ENCODE measurements at regions not wholly inside any gene's neighbourhood (a gene's known extent, or its start where the extent isn't known, plus 50 kb on each side); places are given as distances from the start of the nearest gene placed in this dataset.
"Not testable (repeated sequence)": the region's sequence is repeated elsewhere in the genome, so short reads cannot be mapped to it uniquely, and the experiment has no call there.

DNA sequence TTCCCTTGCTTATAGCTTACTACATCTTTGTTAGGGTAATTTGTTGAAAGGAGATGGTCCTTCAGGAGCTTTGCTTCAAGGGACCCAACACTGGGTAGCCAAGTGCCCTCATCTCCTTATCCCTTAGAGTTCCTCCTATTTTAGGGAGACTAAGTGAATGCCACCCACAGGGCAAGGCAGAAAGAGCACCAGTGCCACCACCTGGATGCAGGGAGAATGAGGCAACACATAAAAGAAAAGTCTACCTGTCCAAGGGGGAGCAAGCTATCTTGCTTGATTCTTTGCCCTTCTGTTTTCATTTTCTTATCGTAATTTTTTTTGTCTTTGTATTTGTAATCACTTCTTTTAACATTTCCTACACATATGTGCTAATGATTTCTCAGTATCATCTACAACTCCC is 205.5 kb downstream of the NPR3 start:
- ChIA-PET POLR2A (no interaction called here), CTCF (no interaction called here)
- Mint-ChIP-seq H3K9me3 (peaks cover 7% of the 10 kb centered on the region), H3K27me3 (no peaks in the 10 kb centered on the region), H3K4me3 (no peak overlapping the region), H3K27ac (no peak overlapping the region), H3K4me1 (ENCODE audit: low read depth) (no peaks in the 10 kb centered on the region), H3K36me3 (ENCODE audit: low read depth) (no peaks in the 10 kb centered on the region)
- no peaks in the 10 kb centered on the region for H3K36me3 ChIP-seq (ENCODE audit: insufficient read depth, low read length)
- TF ChIP-seq, protein P1, sequence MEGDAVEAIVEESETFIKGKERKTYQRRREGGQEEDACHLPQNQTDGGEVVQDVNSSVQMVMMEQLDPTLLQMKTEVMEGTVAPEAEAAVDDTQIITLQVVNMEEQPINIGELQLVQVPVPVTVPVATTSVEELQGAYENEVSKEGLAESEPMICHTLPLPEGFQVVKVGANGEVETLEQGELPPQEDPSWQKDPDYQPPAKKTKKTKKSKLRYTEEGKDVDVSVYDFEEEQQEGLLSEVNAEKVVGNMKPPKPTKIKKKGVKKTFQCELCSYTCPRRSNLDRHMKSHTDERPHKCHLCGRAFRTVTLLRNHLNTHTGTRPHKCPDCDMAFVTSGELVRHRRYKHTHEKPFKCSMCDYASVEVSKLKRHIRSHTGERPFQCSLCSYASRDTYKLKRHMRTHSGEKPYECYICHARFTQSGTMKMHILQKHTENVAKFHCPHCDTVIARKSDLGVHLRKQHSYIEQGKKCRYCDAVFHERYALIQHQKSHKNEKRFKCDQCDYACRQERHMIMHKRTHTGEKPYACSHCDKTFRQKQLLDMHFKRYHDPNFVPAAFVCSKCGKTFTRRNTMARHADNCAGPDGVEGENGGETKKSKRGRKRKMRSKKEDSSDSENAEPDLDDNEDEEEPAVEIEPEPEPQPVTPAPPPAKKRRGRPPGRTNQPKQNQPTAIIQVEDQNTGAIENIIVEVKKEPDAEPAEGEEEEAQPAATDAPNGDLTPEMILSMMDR (IDR thresholded peaks at IDR 0.05) = no peak
- intact Hi-C loops (cut with DNase I, micrococcal nuclease) = no loop called here
- no peak overlapping the region for H3K4me3 ChIP-seq (ENCODE audit: low read length)
- H3K27ac ChIP-seq (ENCODE audit: low read depth in 1 of 2, low read length in 2 of 2) = no peak overlapping the region
- H3K9me3 ChIP-seq (ENCODE audit: control insufficient read depth in 1 of 2, insufficient read depth in 1 of 2, low read length in 2 of 2) = peaks cover 0 to 3% of the 10 kb centered on the region in 2 experiments
- H3K27me3 ChIP-seq (ENCODE audit: control insufficient read depth in 1 of 2, insufficient read depth in 2 of 2, low read length in 2 of 2) = no peaks in the 10 kb centered on the region
- H3K4me1 ChIP-seq (ENCODE audit: insufficient read depth, low read length) = no peaks in the 10 kb centered on the region
- DNase-seq = no peak
- ATAC-seq (ENCODE audit: poor library complexity) = no peak

DNA sequence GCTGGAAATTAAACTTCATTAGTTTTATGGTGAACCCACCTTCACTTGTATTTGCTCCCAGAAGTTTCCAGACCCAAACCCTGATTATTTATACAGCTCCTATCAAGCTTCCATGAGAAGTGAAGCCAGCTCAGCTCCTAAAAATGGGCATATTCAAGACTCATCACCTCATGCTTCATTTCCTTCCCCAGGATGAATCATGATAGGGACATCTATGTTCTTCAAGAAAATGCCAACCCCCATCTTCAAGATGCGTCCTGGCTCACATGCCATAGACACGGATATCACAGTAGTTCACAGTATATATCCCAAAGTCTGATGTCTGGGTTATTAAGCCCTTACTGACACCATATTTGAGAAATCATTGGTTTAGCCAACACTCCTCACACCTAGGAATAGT is 217.6 kb downstream of the NPR3 start:
- Histone ChIP-seq H3K27ac (ENCODE audit: low read depth in 1 of 2, low read length in 2 of 2) (no peak overlapping the region), H3K4me1 (ENCODE audit: insufficient read depth, low read length) (no peaks in the 10 kb centered on the region), H3K4me3 (ENCODE audit: low read length) (no peak overlapping the region), H3K27me3 (ENCODE audit: control insufficient read depth in 1 of 2, insufficient read depth in 2 of 2, low read length in 2 of 2) (no peaks in the 10 kb centered on the region), H3K36me3 (ENCODE audit: insufficient read depth, low read length) (no peaks in the 10 kb centered on the region), H3K9me3 (ENCODE audit: control insufficient read depth in 1 of 2, insufficient read depth in 1 of 2, low read length in 2 of 2) (peaks cover 0 to 2% of the 10 kb centered on the region in 2 experiments)
- ChIA-PET CTCF (no interaction called here), POLR2A (no interaction called here)
- Mint-ChIP-seq H3K27me3 (no peaks in the 10 kb centered on the region), H3K27ac (no peak overlapping the region), H3K4me1 (ENCODE audit: low read depth) (no peaks in the 10 kb centered on the region), H3K36me3 (ENCODE audit: low read depth) (no peaks in the 10 kb centered on the region), H3K4me3 (no peak overlapping the region), H3K9me3 (no peaks in the 10 kb centered on the region)
- intact Hi-C loops (cut with DNase I, micrococcal nuclease) = no loop called here
- DNase-seq = no peak
- TF ChIP-seq, protein P1 (IDR thresholded peaks at IDR 0.05) = no peak
- ATAC-seq (ENCODE audit: poor library complexity) = no peak

DNA sequence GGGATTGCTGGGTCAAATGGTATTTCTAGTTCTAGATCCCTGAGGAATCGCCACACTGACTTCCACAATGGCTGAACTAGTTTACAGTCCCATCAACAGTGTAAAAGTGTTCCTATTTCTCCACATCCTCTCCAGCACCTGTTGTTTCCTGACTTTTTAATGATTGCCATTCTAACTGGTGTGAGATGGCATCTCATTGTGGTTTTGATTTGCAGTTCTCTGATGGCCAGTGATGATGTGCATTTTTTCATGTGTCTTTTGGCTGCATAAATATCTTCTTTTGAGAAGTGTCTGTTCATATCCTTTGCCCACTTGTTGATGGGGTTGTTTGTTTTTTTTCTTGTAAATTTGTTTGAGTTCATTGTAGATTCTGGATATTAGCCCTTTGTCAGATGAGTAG is 220.3 kb downstream of the NPR3 start:
- H3K9me3 ChIP-seq (ENCODE audit: control insufficient read depth in 1 of 2, insufficient read depth in 1 of 2, low read length in 2 of 2); POLR2A ChIA-PET; H3K9me3 Mint-ChIP-seq; H3K4me1 ChIP-seq (ENCODE audit: insufficient read depth, low read length); H3K4me3 ChIP-seq (ENCODE audit: low read length); H3K27me3 ChIP-seq (ENCODE audit: control insufficient read depth in 1 of 2, insufficient read depth in 2 of 2, low read length in 2 of 2); DNase-seq; H3K36me3 Mint-ChIP-seq (ENCODE audit: low read depth); H3K4me3 Mint-ChIP-seq; H3K27ac Mint-ChIP-seq; ATAC-seq (ENCODE audit: poor library complexity); H3K27ac ChIP-seq (ENCODE audit: low read depth in 1 of 2, low read length in 2 of 2); H3K36me3 ChIP-seq (ENCODE audit: insufficient read depth, low read length); intact Hi-C loops (cut with DNase I, micrococcal nuclease); H3K27me3 Mint-ChIP-seq; CTCF ChIA-PET; H3K4me1 Mint-ChIP-seq (ENCODE audit: low read depth): not testable (repeated sequence)

DNA sequence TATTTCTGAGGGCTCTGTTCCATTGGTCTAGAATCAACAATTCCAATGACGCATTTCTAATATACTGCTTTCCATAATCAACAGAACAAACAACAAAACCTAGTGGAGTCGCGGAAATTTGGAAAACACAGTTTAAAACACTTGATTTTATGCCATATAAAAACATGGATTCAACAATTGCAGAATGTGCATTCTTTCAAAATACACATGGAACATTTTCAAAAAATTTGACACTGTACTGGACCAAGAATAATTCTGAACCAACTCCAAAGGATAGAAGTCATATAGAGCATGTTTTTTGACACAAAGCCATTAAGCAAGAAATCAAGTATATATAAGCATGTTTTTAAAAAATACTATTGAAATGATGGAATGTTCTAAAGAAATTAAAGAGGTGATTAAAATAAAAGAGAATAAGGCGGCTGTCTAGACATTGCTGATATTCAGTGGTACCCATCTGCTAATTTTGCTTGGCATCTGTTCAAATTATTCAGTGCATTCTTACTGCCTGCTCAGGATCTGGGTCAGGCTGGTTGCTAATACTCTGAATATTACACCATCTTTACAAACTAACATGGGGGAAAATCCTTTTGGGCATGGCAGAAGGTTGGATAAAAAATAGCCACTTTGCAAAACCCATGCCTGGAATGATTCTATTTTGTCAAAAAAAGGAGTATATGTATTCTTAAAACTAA is 221.3 kb downstream of the NPR3 start:
- Histone ChIP-seq H3K9me3 (ENCODE audit: control insufficient read depth in 1 of 2, insufficient read depth in 1 of 2, low read length in 2 of 2) (peaks cover 0 to 10% of the 10 kb centered on the region in 2 experiments), H3K36me3 (ENCODE audit: insufficient read depth, low read length) (no peaks in the 10 kb centered on the region), H3K4me1 (ENCODE audit: insufficient read depth, low read length) (no peaks in the 10 kb centered on the region), H3K27me3 (ENCODE audit: control insufficient read depth in 1 of 2, insufficient read depth in 2 of 2, low read length in 2 of 2) (no peaks in the 10 kb centered on the region), H3K27ac (ENCODE audit: low read depth in 1 of 2, low read length in 2 of 2) (no peak overlapping the region), H3K4me3 (ENCODE audit: low read length) (no peak overlapping the region)
- Mint-ChIP-seq H3K36me3 (ENCODE audit: low read depth) (no peaks in the 10 kb centered on the region), H3K9me3 (no peaks in the 10 kb centered on the region), H3K27me3 (peaks cover 4% of the 10 kb centered on the region), H3K4me3 (no peak overlapping the region), H3K4me1 (ENCODE audit: low read depth) (no peaks in the 10 kb centered on the region), H3K27ac (no peak overlapping the region)
- no peak for ATAC-seq (ENCODE audit: poor library complexity)
- intact Hi-C loops (cut with DNase I, micrococcal nuclease) = no loop called here
- TF ChIP-seq, protein P1 (IDR thresholded peaks at IDR 0.05) = no peak
- no peak for DNase-seq
- ChIA-PET CTCF (no interaction called here), POLR2A (no interaction called here)
